ENCODE measurements at regions not wholly inside any gene's neighbourhood (a gene's known extent, or its start where the extent isn't known, plus 50 kb on each side); places are given as distances from the start of the nearest gene placed in this dataset.

- TF ChIP-seq CTCF (conservative IDR thresholded peaks at IDR 0.05 in 1 of 2, IDR thresholded peaks at IDR 0.05 in 1 of 2; ENCODE audit: extremely low read depth in 1 of 2, insufficient read depth in 1 of 2, low read depth in 1 of 2, low read length in 2 of 2) (no peak), EZH2 (IDR thresholded peaks at IDR 0.05; ENCODE audit: borderline replicate concordance, low read length) (no peak)
These were observed 175.4 kb upstream of the VEGFC start for GRCh38 chr4:176968094-176968493.

Data from mammary epithelial cell (primary cell).